ENCODE measurements at regions not wholly inside any gene's neighbourhood (a gene's known extent, or its start where the extent isn't known, plus 50 kb on each side); places are given as distances from the start of the nearest gene placed in this dataset.
A peak's percentile ranks its signal among the peaks of the same experiment; 100 is the strongest.

DNA sequence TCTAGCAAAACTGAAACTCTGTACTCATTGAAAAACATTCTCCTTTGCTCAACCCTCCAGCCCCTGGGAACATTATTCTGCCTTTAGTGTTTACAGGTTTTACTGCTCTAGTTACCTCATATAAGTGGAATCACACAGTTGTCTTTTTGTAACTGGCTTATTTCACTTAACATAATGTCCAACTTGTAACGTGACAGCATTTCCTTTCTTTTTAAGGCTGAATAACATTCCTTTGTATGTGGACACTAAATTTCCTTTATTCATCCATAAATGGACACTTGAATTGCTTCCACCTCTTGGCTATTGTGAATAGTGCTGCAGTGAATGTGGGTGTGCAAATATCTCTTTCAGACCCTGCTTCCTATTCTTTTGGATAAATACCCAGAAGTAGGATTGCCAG, 144.9 kb downstream of the ACTR3 start:
- no peaks in the 10 kb centered on the region for H3K9me3 ChIP-seq (ENCODE audit: control insufficient read depth, insufficient read depth, low read depth, low read length)
- H3K4me1 ChIP-seq (ENCODE audit: control insufficient read depth, insufficient read depth, low read length) = no peaks in the 10 kb centered on the region
- TF ChIP-seq ZNF837 (tag by site-specific recombination; IDR thresholded peaks at IDR 0.05) (no peak), ZBTB17 (tag by site-specific recombination; IDR thresholded peaks at IDR 0.05) (no peak), ZNF561 (tag by site-specific recombination; IDR thresholded peaks at IDR 0.05; ENCODE audit: borderline replicate concordance) (no peak), ZNF10 (tag by site-specific recombination; IDR thresholded peaks at IDR 0.05) (no peak), ZNF175 (tag by site-specific recombination; IDR thresholded peaks at IDR 0.05) (no peak), ZNF555 (tag by site-specific recombination; conservative IDR thresholded peaks at IDR 0.05) (no peak), YY2 (tag by site-specific recombination; IDR thresholded peaks at IDR 0.05) (no peak), ZNF664 (tag by site-specific recombination; IDR thresholded peaks at IDR 0.05) (no peak), ZNF202 (tag by site-specific recombination; IDR thresholded peaks at IDR 0.05; ENCODE audit: borderline replicate concordance) (no peak), PRDM1 (tag by site-specific recombination; IDR thresholded peaks at IDR 0.05) (no peak), ZNF133 (tag by site-specific recombination; IDR thresholded peaks at IDR 0.05) (no peak)
- TF ChIP-seq, protein P1, sequence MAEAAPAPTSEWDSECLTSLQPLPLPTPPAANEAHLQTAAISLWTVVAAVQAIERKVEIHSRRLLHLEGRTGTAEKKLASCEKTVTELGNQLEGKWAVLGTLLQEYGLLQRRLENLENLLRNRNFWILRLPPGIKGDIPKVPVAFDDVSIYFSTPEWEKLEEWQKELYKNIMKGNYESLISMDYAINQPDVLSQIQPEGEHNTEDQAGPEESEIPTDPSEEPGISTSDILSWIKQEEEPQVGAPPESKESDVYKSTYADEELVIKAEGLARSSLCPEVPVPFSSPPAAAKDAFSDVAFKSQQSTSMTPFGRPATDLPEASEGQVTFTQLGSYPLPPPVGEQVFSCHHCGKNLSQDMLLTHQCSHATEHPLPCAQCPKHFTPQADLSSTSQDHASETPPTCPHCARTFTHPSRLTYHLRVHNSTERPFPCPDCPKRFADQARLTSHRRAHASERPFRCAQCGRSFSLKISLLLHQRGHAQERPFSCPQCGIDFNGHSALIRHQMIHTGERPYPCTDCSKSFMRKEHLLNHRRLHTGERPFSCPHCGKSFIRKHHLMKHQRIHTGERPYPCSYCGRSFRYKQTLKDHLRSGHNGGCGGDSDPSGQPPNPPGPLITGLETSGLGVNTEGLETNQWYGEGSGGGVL (tag by site-specific recombination; IDR thresholded peaks at IDR 0.05) = no peak
- TF ChIP-seq, protein P2, sequence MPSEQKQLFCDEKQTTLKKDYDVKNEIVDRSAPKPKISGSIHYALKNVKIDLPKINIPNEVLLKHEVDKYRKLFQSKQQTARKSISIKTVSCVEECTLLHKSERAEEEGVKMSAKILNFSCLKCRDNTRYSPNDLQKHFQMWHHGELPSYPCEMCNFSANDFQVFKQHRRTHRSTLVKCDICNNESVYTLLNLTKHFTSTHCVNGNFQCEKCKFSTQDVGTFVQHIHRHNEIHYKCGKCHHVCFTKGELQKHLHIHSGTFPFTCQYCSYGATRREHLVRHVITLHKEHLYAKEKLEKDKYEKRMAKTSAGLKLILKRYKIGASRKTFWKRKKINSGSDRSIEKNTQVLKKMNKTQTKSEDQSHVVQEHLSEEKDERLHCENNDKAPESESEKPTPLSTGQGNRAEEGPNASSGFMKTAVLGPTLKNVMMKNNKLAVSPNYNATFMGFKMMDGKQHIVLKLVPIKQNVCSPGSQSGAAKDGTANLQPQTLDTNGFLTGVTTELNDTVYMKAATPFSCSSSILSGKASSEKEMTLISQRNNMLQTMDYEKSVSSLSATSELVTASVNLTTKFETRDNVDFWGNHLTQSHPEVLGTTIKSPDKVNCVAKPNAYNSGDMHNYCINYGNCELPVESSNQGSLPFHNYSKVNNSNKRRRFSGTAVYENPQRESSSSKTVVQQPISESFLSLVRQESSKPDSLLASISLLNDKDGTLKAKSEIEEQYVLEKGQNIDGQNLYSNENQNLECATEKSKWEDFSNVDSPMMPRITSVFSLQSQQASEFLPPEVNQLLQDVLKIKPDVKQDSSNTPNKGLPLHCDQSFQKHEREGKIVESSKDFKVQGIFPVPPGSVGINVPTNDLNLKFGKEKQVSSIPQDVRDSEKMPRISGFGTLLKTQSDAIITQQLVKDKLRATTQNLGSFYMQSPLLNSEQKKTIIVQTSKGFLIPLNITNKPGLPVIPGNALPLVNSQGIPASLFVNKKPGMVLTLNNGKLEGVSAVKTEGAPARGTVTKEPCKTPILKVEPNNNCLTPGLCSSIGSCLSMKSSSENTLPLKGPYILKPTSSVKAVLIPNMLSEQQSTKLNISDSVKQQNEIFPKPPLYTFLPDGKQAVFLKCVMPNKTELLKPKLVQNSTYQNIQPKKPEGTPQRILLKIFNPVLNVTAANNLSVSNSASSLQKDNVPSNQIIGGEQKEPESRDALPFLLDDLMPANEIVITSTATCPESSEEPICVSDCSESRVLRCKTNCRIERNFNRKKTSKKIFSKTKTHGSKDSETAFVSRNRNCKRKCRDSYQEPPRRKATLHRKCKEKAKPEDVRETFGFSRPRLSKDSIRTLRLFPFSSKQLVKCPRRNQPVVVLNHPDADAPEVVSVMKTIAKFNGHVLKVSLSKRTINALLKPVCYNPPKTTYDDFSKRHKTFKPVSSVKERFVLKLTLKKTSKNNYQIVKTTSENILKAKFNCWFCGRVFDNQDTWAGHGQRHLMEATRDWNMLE (tag by site-specific recombination; conservative IDR thresholded peaks at IDR 0.05; ENCODE audit: low read depth) = no peak
- TF ChIP-seq, protein P3, sequence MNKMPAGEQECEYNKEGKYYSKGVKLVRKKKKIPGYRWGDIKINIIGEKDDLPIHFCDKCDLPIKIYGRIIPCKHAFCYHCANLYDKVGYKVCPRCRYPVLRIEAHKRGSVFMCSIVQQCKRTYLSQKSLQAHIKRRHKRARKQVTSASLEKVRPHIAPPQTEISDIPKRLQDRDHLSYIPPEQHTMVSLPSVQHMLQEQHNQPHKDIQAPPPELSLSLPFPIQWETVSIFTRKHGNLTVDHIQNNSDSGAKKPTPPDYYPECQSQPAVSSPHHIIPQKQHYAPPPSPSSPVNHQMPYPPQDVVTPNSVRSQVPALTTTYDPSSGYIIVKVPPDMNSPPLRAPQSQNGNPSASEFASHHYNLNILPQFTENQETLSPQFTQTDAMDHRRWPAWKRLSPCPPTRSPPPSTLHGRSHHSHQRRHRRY (tag by site-specific recombination; IDR thresholded peaks at IDR 0.05) = no peak
- TF ChIP-seq, protein P4, sequence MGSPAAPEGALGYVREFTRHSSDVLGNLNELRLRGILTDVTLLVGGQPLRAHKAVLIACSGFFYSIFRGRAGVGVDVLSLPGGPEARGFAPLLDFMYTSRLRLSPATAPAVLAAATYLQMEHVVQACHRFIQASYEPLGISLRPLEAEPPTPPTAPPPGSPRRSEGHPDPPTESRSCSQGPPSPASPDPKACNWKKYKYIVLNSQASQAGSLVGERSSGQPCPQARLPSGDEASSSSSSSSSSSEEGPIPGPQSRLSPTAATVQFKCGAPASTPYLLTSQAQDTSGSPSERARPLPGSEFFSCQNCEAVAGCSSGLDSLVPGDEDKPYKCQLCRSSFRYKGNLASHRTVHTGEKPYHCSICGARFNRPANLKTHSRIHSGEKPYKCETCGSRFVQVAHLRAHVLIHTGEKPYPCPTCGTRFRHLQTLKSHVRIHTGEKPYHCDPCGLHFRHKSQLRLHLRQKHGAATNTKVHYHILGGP (tag by site-specific recombination; IDR thresholded peaks at IDR 0.05) = no peak
- ChIA-PET POLR2A (no interaction called here), CTCF (no interaction called here)
- no peak overlapping the region for H3K27ac ChIP-seq (ENCODE audit: extremely low read depth, low read depth, low read length)
- H3K4me3 ChIP-seq (ENCODE audit: low read depth, low read length) = no peak overlapping the region
- H3K36me3 ChIP-seq (ENCODE audit: control insufficient read depth in 2 of 2, insufficient read depth in 1 of 2, low read length in 2 of 2) = no peaks in the 10 kb centered on the region

DNA sequence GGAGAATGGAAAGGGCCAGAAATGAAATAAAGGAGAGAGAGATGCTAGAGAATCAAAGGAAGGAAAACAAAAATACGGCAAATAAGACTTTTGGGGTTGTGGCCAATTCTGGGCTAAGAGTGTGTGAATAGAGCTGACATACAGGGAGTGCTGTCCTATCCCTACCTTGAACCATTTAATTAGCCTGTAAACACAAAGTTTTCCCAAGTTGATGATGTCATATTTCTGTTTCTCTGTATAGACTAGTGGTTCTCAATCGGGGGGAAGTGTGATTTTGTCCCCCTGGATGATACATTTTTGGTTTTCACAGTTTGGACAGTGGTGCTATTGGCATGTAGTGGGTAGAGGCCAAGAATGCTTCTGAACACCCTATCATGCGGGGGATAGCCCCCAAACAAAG, 148.8 kb downstream of the ACTR3 start:
- CTCF ChIA-PET = no interaction called here
- POLR2A ChIA-PET = no interaction called here

More for the DNA sequence above, 148.8 kb downstream of the ACTR3 start:
- Histone ChIP-seq H3K9me3 (ENCODE audit: control insufficient read depth, insufficient read depth, low read depth, low read length) (no peaks in the 10 kb centered on the region), H3K27ac (ENCODE audit: extremely low read depth, low read depth, low read length) (no peak overlapping the region), H3K36me3 (ENCODE audit: control insufficient read depth in 2 of 2, insufficient read depth in 1 of 2, low read length in 2 of 2) (no peaks in the 10 kb centered on the region), H3K4me3 (ENCODE audit: low read depth, low read length) (no peak overlapping the region), H3K4me1 (ENCODE audit: control insufficient read depth, insufficient read depth, low read length) (no peaks in the 10 kb centered on the region)
- no peak for TF ChIP-seq GFI1B (tag by site-specific recombination; IDR thresholded peaks at IDR 0.05)
- TF ChIP-seq, protein P5, sequence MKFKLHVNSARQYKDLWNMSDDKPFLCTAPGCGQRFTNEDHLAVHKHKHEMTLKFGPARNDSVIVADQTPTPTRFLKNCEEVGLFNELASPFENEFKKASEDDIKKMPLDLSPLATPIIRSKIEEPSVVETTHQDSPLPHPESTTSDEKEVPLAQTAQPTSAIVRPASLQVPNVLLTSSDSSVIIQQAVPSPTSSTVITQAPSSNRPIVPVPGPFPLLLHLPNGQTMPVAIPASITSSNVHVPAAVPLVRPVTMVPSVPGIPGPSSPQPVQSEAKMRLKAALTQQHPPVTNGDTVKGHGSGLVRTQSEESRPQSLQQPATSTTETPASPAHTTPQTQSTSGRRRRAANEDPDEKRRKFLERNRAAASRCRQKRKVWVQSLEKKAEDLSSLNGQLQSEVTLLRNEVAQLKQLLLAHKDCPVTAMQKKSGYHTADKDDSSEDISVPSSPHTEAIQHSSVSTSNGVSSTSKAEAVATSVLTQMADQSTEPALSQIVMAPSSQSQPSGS (tag by site-specific recombination; IDR thresholded peaks at IDR 0.05; ENCODE audit: low read depth) = 0 out of 2 replicates have a peak, but pooled peaks have one; percentile 21

Measured in HEK293 (cell line).